ENCODE measurements at regions not wholly inside any gene's neighbourhood (a gene's known extent, or its start where the extent isn't known, plus 50 kb on each side); places are given as distances from the start of the nearest gene placed in this dataset.

DNA sequence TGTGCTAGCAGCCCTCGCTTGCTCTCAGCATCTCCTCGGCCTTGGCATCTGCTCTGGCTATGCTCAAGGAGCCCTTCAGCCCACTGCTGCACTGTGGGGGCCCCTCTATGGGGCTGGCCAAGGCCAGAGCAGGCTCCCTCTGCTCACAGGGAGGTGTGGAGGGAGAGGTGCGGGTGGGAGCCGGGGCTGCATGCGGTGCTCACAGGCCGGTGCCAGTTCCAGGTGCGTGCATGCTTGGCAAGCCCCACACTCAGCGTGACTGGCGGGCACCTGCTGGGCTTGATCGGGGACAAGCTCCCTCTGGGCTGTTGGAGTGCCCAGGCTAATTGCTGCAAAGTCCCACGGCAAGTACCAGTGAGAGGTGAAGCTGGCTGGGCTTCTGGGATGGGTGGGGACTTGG lies 170.5 kb downstream of the TRIM36 start:
- no peak overlapping the region for H3K4me3 ChIP-seq (ENCODE audit: low read length)
- TF ChIP-seq, protein P1, sequence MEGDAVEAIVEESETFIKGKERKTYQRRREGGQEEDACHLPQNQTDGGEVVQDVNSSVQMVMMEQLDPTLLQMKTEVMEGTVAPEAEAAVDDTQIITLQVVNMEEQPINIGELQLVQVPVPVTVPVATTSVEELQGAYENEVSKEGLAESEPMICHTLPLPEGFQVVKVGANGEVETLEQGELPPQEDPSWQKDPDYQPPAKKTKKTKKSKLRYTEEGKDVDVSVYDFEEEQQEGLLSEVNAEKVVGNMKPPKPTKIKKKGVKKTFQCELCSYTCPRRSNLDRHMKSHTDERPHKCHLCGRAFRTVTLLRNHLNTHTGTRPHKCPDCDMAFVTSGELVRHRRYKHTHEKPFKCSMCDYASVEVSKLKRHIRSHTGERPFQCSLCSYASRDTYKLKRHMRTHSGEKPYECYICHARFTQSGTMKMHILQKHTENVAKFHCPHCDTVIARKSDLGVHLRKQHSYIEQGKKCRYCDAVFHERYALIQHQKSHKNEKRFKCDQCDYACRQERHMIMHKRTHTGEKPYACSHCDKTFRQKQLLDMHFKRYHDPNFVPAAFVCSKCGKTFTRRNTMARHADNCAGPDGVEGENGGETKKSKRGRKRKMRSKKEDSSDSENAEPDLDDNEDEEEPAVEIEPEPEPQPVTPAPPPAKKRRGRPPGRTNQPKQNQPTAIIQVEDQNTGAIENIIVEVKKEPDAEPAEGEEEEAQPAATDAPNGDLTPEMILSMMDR (conservative IDR thresholded peaks at IDR 0.05; ENCODE audit: low read length), result no peak
- DNase-seq (ENCODE audit: low read depth), result no peak

DNA sequence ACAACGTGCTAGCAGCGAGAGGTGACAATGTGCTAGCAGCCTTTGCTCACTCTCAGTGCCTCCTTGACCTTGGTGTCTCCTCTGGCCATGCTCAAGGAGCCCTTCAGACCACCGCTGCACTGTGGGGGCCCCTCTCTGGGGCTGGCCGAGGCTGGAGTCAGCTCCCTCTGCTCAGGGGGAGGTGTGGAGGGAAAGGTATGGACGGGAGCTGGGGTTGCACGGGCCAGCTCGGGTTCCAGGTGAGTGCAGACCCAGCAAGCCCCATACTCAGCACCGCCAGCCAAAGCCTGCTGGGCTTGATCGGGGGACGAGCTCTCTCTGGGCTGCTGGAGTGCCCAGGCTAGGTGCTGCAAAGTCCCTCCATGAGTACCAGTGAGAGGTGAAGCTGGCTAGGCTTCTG lies 180.2 kb downstream of the TRIM36 start:
- no peak overlapping the region for H3K4me3 ChIP-seq (ENCODE audit: low read length)
- TF ChIP-seq, protein P1 (conservative IDR thresholded peaks at IDR 0.05; ENCODE audit: low read length), result no peak
- no peak for DNase-seq (ENCODE audit: low read depth)

DNA sequence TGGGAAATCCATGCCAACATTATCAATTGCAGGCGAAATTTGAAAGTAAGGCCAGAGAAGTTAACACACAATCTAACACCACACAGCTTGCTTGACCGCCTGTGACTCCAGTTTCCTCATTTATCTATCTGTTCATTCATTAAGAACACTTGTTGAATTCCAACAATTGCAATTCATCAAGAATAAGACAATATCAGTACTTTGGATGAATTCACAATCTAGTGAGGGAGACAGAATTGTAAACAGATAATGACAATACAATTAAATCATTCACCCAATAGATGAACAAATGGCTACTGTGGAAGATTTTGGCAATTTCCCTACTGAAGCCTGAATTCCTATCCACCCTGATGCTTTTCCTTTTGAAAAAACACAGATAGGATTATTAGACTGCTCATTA lies 181.6 kb downstream of the TRIM36 start:
- H3K4me3 ChIP-seq (ENCODE audit: low read length), result no peak overlapping the region
- TF ChIP-seq, protein P1 (conservative IDR thresholded peaks at IDR 0.05; ENCODE audit: low read length), result no peak
- no peak for DNase-seq (ENCODE audit: low read depth)

DNA sequence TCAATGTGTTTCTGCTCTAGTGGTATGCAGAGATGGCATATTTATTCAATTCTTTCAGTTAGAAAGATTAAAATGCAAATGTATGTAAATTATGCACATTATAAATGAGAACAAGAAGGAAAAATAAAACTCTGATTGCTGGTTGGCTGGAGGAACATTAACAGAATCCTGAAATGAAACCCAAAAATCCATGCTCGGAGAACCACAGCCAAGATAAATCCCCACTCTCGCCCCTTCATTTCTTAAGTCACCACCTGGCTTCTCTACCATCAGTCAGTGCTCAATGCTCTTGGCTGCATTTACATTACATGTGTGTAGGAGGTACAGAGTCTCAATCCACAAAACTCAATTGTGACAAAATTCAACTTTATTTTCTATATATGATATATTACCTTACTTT lies 184.9 kb downstream of the TRIM36 start:
- TF ChIP-seq, protein P1 (conservative IDR thresholded peaks at IDR 0.05; ENCODE audit: low read length), result no peak
- no peak overlapping the region for H3K4me3 ChIP-seq (ENCODE audit: low read length)
- no peak for DNase-seq (ENCODE audit: low read depth)

DNA sequence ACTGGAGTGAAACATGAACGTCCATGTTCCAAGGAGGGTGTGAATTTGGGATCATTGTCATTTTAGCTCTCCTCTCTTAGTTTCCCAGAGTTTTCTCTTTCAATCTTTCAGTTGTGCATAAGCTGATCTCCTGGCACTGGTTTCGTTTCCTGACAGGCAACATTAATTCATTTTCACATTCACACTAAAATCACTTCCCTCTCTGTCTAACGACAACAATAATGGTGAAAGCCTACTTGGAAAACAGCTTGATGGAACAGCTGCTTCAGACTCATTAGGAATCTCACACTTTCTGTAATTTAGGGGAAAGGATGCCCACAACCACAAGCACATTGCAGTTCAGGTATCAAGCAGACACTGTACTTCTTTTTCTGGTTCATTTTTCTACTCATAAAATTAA lies 188.6 kb downstream of the TRIM36 start:
- TF ChIP-seq, protein P1 (conservative IDR thresholded peaks at IDR 0.05; ENCODE audit: low read length), result no peak
- H3K4me3 ChIP-seq (ENCODE audit: low read length), result no peak overlapping the region
- no peak for DNase-seq (ENCODE audit: low read depth)

DNA sequence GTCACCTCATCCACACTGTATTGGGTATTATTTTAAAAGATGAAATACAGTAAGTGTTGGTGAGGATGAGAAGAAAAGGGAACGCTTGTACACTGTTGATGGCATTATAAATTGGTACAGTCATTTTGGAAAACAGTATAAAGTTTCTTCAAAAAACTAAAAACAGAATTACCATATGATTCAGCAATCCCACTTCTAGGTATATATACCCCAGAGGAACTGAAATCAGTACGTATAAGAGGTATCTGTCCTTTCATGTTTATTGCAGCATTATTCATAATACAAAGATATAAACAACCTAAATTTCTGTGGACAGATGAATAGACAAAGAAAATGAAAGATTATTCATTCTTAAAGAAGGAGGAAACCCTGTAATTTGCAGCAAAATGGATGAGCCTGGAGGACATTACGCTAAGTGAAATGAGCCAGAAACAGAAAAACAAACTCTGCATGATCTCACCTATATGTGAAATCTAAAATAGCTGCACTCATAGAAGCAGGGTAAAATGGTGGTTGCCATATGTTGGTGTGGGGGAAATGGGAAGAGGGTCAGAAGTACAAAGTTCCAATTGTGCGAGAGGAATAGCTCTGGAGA lies 191.6 kb downstream of the TRIM36 start:
- TF ChIP-seq, protein P1 (conservative IDR thresholded peaks at IDR 0.05; ENCODE audit: low read length), result no peak
- H3K4me3 ChIP-seq (ENCODE audit: low read length), result no peak overlapping the region
- DNase-seq (ENCODE audit: low read depth), result no peak

DNA sequence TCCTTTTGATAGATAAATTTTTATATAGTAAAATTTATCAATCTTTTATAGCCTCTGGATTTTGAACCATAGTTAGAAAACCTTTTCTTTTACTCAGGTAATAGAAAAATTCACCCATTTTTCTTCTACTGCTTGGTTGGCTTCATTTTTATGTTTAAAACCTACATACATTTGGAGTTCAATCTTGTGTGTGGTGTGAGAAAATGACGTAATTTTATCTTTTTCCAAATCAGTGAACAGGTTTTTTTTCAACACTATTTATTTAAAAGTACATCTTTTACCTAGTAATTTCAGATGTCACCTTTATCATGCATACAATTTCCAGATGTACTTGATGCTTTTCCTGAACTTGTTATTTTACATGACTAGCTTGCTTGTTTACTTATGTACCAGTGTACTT lies 200.2 kb downstream of the TRIM36 start:
- DNase-seq (ENCODE audit: low read depth), result no peak
- H3K4me3 ChIP-seq (ENCODE audit: low read length), result no peak overlapping the region
- TF ChIP-seq, protein P1 (conservative IDR thresholded peaks at IDR 0.05; ENCODE audit: low read length), result no peak
